Adipose tissue (tissue), 3 donors: ENCODE measurements at regions not wholly inside any gene's neighbourhood (a gene's known extent, or its start where the extent isn't known, plus 50 kb on each side); places are given as distances from the start of the nearest gene placed in this dataset.
"Not testable (repeated sequence)": the region's sequence is repeated elsewhere in the genome, so short reads cannot be mapped to it uniquely, and the experiment has no call there.

Source experiments
- H3K27ac ChIP-seq: one replicate; pipeline ENCODE4 v1.5.1; 2013; ENCODE audit warnings: low read depth, low read length
- WGBS, 3 donors: extraction: QIAGEN DNeasy Blood & Tissue Kit; methylation state at CpG; one replicate each; pipeline ENCODE4 v1.1.7; 2013; 5-methylcytosine and 5-hydroxymethylcytosine counted together
- donor health status: healthy with polysubstance abuse.
- donor health status: Bipolar disorder and iron deficiency.
- donor health status: healthy.

GRCh38 chr1:30101487-30102227, 621.7 kb downstream of the MATN1 start:
- H3K27ac ChIP-seq = no peak overlapping the region
- 36 to 57% (median 56%) methylated on average over 9 of the region's 9 CpGs for WGBS, 3 donors

DNA sequence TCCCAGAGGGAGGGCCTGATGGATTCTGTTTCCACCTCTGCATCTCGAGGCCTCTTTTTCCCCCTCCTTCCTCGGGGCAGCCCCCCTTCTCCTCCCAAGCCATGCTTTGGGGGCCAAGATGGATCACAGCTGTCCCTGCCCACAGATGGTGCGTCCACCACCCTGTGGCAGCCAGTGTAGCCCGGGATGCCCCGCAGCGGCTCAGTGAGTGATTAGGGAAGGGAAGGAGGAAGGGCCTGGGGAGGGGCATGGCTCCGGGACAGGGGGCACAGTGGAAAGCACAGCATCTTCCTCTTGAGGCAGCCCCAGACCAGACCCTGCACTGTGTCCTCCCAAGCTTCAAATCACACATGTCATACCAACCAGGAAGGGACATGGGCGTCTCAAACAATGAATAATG, 622.4 kb downstream of the MATN1 start:
- 35 to 46% (median 41%) methylated on average over 8 of the region's 8 CpGs for WGBS, 3 donors

GRCh38 chr1:30100524-30100862, 622.9 kb downstream of the MATN1 start:
- H3K27ac ChIP-seq = no peak overlapping the region
- 47 to 50% (median 49%) methylated on average over 4 of the region's 4 CpGs for WGBS, 3 donors

More for the DNA sequence above, 622.4 kb downstream of the MATN1 start:
- H3K27ac ChIP-seq = no peak overlapping the region

GRCh38 chr1:30099587-30100523, 623.5 kb downstream of the MATN1 start:
- no peak overlapping the region for H3K27ac ChIP-seq
- 53 to 59% (median 54%) methylated on average over 24 of the region's 24 CpGs for WGBS, 3 donors

- WGBS, 3 donors = 79 to 84% (median 80%) methylated on average over 3 of the region's 3 CpGs
Measured at GRCh38 chr1:30097851-30098250, 625.5 kb downstream of the MATN1 start.

DNA sequence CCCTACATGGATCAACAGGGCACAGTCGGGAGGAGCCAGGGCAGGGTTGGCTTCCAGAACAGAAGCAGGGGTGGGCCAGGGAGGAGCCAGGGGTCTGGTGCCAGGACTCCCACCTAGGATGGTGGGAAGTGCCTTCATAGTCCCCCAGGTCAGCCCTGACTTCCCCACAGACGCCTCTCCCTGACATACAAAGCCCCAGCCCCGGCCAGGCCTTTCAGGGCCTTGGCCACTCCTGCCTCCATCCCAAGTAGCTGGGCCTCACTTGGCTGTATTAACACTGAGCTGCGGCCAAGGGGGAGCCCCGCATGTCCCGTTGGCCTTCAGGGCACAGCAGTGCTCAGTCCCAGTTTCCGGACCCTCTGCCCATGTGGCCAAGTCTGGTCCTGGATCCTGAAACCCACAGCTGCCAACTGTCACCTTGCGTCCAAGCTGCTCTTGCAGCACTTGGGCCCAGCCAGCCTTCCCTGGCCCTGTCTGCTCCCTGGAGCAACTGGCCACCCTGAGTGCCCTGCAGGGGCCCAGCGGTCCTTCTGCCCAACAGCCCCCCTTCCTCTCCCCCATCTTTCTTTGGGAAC, 627.8 kb downstream of the MATN1 start:
- WGBS, 3 donors = 85 to 91% (median 87%) methylated on average over 9 of the region's 9 CpGs
- H3K27ac ChIP-seq = no peak overlapping the region

More at GRCh38 chr1:30097851-30098250, 625.5 kb downstream of the MATN1 start:
- H3K27ac ChIP-seq = not testable (repeated sequence)

DNA sequence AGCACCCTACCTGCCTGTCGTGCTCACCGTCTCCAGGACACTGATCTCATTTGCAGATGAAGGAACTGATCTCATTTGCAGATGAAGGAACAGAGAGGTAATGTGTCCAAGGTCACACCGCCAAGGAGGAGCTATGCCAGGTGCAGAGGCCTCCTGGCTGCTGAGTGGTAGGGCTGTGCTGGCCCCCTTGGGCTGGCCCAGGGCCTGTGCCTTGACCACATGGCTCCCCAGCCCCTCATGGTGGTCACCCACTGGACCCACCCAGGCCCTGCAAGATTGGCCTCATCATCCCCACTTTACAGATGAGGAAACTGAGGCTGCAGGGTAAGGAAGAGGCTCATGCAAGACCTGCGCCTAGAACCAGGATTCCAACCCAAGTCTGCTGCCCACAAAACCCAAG, 628.3 kb downstream of the MATN1 start:
- no peak overlapping the region for H3K27ac ChIP-seq
- WGBS, 3 donors = 83 to 93% (median 92%) methylated on average over 4 of the region's 4 CpGs

DNA sequence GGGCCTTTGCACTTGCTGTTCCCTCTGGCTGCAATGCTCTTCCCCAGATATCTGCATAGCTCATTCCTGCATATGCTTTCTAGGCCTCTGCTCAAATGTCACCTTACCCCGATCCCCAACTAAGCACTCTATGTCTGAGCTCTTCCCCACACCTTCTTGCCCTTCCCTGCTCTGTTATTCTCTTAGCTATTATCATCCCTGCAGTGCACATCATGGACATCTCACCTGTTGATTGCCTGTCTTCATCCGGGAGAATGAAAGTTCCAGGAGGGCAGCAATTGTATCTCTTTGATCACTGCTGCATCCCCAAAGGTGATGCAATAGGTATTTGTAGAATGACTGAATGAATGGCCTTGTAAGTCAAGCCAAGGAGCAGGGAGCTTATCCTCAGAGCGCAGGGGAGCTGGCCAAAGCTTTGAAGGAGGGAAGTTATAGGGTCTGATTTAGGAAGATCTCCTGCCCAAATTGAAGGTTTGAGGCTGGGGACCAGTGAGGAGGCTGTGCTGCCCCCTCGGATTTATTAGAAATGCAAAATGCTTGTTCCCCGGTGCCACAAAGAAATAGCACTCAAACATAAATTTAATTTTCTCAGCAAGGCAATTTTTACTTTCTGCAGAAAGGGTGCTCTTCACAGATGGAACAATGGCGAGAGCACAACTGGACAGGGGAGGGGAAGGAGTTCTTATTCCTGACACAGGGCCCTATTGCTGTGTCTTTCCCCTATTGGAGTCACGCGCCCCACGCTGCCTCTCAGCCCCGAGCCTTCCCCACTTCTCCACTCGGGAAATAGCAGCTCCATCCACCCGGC, 631.1 kb downstream of the MATN1 start:
- WGBS, 3 donors = 87 to 93% (median 92%) methylated on average over 12 of the region's 12 CpGs
- H3K27ac ChIP-seq = no peak overlapping the region

DNA sequence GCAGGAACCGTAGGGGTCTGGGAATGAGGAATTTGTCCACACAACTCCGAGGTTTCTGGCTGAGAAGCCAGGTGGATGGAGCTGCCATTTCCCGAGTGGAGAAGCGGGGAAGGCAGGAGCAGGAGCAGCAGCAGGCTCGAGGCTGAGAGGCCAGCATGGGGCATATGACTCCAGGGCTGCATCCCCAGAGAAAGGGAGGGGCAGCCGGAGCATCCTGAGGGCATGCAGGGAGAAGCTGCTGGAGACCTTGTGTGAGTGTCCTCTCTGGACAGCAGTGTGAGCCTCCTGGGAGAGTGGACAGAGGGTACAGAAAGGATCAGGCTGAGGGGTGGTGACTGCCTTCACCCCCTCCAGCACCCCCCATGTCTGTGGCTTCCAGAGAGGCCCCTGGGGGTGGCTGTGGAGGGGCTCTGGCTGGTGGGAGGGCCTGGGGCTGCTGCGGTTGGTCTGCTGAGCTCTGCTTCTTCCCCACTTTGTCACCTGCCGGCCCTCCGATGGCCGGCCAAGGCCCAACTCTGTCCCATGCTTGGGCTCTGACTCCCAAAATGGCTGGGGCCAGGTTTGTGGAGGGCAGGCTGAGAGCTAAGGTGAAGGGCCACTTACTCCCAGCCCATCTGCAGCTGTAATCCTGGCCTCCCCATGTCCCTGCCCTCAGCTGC, 633.1 kb downstream of the MATN1 start:
- H3K27ac ChIP-seq = no peak overlapping the region
- WGBS, 3 donors = 80 to 85% (median 82%) methylated on average over 10 of the region's 10 CpGs

DNA sequence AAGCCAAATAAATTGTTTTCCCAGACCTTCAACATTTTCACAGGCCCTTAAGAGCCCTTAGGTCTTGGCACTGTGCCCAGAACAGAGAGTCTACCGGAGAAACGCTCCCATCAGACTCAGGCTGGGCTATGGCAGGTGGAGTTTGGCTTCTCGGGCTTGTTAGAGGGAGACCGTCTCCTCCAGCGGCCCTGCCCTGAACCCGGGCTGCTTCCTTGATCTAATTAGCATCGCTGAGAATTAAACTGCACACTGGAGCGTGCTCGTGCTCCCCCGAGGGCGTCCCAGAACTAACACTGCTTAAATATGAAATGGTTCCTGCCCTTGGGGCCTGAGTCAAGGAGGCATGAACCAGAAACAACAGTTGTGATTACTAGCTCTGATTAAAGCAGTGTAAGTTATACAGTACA, 634.4 kb downstream of the MATN1 start:
- no peak overlapping the region for H3K27ac ChIP-seq
- 31 to 46% (median 41%) methylated on average over 11 of the region's 11 CpGs for WGBS, 3 donors

GRCh38 chr1:30088594-30088993, 634.8 kb downstream of the MATN1 start:
- WGBS, 3 donors = 66 to 81% (median 71%) methylated on average over 10 of the region's 10 CpGs
- no peak overlapping the region for H3K27ac ChIP-seq

GRCh38 chr1:30087465-30087864, 635.9 kb downstream of the MATN1 start:
- WGBS, 3 donors = 63 to 69% (median 65%) methylated on average over 6 of the region's 6 CpGs
- H3K27ac ChIP-seq = no peak overlapping the region

DNA sequence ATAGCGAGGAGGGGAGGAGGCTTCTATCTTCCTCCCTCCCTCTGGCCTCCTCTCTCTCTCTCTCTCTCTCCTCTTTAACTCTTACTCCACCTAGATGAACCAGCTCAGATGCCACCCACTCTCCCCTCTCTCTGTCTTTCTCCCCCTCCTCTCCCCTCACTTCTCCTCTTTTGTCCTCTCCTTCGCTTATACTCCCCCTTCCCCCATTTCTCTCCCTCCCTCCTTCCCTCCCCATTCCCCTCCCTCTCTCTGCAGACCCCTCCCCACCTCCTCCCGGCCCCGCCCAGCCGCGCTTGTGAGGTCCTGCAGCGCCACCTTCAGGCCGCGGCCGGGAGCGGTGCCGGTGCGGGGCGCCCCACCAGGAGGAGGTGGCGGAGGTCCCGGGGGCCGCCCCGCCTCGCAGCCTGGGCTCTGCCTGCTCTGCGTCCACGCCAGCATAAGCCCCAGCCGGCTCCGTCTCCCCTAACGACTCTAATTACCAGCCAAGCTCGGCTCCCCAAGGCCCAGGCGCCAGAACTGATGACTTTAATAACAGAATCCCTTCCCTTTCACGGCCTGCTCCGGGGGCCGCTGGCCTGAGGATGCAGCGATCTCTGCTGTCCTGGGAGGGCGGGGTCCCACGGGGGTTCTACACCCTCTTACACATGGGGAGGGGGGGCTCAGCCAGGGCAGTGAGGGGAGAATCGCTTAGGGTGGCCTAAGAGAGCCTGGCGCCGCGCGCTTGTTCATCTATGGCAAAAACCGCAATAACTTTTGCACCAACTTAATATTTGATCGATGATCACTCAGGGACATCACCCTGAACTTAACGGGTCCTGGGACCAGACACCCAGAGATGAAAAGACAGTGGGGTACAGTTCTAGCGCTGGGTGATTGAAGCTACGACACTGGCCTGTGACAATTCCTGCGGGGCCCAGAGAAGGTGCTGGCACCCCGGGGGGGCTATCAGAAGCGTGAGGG, 637.3 kb downstream of the MATN1 start:
- WGBS, 3 donors = 20 to 23% (median 21%) methylated on average over 45 of the region's 45 CpGs
- no peak overlapping the region for H3K27ac ChIP-seq

DNA sequence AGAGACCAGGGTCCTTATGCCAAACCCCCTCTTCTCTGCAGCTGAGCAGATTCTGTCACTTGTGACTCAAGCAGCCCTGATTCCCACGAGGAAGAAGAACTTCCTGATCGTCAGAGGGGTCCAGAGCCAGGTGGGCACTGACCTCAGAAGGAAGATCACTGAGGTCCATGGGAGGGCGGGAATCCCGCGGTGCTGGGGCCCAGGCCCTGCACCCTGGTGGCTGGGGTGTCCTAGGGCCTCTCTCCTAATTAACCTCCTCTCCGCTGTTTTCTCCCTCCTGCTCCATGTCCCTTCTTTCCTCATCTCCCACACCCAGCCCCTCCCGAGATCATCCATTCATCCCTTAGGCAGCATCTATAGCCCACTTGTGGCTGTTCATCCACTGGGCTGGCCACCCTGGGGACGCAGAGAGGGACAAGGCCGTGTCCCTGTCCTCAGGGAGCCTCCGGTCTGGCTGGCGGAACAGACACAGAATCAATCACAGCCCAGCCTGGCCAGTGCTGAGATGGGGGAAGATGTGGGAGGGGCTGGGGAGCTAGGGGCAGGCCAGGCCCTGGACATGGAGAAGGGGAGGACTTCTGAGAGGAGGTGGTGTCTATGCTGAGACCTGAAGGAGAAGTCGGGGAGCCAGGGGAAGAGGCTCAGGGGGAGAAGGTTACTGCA, 638.3 kb downstream of the MATN1 start:
- H3K27ac ChIP-seq = no peak overlapping the region
- 67 to 79% (median 77%) methylated on average over 11 to 12 of the region's 12 CpGs for WGBS, 3 donors

DNA sequence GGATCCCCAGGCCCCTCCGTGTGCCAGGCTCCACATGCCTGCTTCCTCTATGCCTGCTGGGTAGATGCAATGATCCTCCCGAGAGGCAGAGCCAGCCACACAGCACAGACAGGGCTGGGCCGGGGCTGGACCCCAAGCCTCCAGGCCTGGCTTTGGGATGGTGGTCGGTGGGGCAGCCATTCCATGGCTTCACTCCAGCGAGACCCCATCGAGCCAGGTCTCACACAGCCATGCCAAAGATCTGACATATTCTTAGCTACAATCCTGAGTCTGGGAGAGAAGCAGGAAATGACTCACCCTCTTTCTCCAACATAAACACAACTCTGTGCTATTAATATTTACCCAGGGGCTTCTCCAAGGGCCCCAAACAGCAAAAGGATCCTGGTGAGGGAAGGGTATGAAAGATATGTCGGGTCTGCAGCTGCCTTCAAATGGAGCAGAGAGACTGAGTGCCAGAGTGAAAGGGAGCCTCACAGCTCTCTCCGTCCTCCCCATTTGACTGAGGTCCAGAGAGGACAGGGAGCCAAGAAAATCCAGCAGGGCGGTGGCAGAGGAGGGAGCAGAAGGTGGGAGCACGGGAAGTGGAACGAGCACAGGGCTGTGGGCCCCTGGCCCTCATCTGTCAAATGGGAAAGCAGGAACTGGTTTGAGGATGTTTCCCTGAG, 639.5 kb downstream of the MATN1 start:
- WGBS, 3 donors = 28 to 32% (median 31%) methylated on average over 11 of the region's 11 CpGs
- H3K27ac ChIP-seq = no peak overlapping the region
